Bronchial epithelial cell (primary cell): ENCODE measurements at regions not wholly inside any gene's neighbourhood (a gene's known extent, or its start where the extent isn't known, plus 50 kb on each side); places are given as distances from the start of the nearest gene placed in this dataset.

Experiments used
- DNase-seq: peaks from one replicate; pipeline ENCODE4 v3.0.0-alpha.2; 2010; ENCODE audit warnings: low read depth
- FAIRE-seq: peaks from 2 replicates; lab custom pipeline; 2011; peaks lifted over from hg19 to GRCh38; lab: Jason Lieb, UNC
- H3K27me3 ChIP-seq: 2 replicates; pipeline ENCODE4 v1.5.1; 2011; ENCODE audit warnings: low read length; ENCODE audit not compliant: control insufficient read depth, insufficient read depth
- H3K36me3 ChIP-seq: 2 replicates; pipeline ENCODE4 v1.5.1; 2011; ENCODE audit warnings: low read length; ENCODE audit not compliant: control insufficient read depth, insufficient read depth
- H3K4me3 ChIP-seq: 2 replicates; pipeline ENCODE4 v1.5.1; 2011; ENCODE audit warnings: mild to moderate bottlenecking, low read depth, low read length, control low read depth
- TF ChIP-seq, protein P1 (sequence below): IDR thresholded peaks from 2 replicates; pipeline ENCODE4 v1.5.1; 2011; ENCODE audit warnings: mild to moderate bottlenecking, moderate library complexity, low read length, control low read depth, inconsistent platforms; ENCODE audit not compliant: insufficient read depth, severe bottlenecking

DNA sequence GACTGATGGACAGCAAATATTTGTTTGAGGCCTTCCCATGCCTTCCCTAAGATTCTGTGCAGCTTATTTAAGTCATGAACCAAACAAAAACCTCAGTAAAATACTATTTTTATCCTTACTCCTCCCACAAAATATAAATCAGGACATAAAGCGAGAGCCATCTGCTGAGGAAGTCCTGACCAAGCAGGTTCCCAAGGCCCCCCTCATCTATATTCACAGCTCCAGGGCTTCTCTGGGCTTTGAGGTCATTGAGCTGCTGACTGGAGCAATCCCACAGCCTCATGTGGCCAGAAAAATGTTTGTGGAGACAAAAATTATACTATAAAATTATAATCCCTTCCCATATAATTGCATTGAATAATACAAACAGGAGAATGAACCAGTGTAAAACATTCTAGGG, 846.2 kb downstream of the ADGRL2 start:
- no peak for DNase-seq
- Histone ChIP-seq H3K27me3 (no peaks in the 10 kb centered on the region), H3K36me3 (no peaks in the 10 kb centered on the region), H3K4me3 (no peak overlapping the region)
- FAIRE-seq = no peak
- TF ChIP-seq, protein P1, sequence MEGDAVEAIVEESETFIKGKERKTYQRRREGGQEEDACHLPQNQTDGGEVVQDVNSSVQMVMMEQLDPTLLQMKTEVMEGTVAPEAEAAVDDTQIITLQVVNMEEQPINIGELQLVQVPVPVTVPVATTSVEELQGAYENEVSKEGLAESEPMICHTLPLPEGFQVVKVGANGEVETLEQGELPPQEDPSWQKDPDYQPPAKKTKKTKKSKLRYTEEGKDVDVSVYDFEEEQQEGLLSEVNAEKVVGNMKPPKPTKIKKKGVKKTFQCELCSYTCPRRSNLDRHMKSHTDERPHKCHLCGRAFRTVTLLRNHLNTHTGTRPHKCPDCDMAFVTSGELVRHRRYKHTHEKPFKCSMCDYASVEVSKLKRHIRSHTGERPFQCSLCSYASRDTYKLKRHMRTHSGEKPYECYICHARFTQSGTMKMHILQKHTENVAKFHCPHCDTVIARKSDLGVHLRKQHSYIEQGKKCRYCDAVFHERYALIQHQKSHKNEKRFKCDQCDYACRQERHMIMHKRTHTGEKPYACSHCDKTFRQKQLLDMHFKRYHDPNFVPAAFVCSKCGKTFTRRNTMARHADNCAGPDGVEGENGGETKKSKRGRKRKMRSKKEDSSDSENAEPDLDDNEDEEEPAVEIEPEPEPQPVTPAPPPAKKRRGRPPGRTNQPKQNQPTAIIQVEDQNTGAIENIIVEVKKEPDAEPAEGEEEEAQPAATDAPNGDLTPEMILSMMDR = no peak

DNA sequence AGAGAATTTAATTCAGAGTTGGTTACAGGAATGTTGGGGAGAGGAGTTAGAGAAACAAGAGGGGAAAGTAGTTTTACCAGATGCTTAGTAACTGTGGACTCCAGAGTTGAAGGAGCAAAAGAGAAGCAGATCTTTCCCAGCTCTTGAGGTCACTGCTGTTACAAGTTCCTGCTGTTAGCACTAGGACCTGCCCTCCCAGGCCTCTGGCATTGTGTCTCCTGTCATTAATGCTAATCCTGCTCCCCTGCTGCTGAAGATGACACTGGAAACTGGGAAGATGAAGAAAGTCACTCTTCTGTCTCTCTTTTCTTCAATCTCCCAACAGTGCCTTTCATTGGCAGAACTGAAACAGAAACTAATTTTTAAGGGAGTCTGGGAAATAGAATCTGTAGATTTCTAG, 845.6 kb downstream of the ADGRL2 start:
- no peak for DNase-seq
- H3K27me3 ChIP-seq = no peaks in the 10 kb centered on the region
- no peak overlapping the region for H3K4me3 ChIP-seq
- H3K36me3 ChIP-seq = no peaks in the 10 kb centered on the region
- no peak for FAIRE-seq
- TF ChIP-seq, protein P1 = no peak

DNA sequence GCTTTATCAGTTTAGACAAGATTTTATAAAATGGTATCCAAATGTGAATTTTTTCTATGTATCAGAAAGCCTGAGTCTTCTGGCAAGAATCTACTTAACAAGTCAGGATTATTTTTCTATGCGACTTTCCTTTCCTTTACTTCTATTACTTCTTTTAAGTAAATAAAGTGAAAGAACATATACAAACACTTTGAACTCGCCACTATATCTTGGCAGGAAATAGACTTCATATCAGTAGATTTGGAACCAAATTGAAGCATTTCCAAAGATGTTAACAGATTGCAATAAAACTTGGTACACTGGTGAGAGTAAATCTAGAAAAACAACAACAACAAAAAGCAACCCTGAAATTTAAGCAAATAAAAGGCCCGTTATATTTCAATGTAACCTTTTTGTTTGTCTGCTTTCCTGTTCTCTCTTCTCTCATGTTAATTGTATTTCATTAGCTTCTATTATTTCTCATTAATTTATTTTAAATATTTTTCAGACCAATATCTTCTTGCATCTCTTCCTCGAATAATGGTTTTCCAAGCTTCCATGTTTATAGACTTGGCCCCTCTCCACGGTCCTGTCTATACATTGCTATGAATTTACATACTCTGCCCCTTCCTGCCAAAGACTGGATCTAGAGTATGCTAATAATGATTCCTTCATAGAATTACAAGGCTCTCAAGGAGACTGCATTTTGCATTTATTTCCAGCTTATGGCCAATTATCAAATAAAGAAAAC, 843.6 kb downstream of the ADGRL2 start:
- Histone ChIP-seq H3K4me3 (no peak overlapping the region), H3K36me3 (no peaks in the 10 kb centered on the region), H3K27me3 (no peaks in the 10 kb centered on the region)
- FAIRE-seq (no peak), DNase-seq (no peak)
- TF ChIP-seq, protein P1 = no peak

DNA sequence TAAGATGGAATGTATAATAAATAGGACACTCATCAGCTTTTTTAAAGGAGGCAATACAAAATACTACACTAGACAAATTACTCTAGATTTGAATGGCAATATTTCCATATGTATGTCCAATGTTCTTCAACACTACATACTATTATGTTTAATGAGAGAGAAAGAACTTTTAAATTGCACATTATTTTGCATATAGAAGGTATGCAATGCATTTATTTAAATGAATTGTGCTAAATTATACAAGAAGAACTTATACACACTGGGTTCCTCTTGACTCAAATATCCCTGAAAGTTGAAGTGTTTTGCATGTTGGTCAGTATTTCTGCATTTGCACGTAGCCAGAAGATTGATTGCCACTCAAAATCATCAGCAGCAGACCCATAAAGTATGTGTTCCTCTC, 839.6 kb downstream of the ADGRL2 start:
- no peaks in the 10 kb centered on the region for H3K27me3 ChIP-seq
- DNase-seq (no peak), FAIRE-seq (no peak)
- no peaks in the 10 kb centered on the region for H3K36me3 ChIP-seq
- TF ChIP-seq, protein P1 = no peak
- no peak overlapping the region for H3K4me3 ChIP-seq

DNA sequence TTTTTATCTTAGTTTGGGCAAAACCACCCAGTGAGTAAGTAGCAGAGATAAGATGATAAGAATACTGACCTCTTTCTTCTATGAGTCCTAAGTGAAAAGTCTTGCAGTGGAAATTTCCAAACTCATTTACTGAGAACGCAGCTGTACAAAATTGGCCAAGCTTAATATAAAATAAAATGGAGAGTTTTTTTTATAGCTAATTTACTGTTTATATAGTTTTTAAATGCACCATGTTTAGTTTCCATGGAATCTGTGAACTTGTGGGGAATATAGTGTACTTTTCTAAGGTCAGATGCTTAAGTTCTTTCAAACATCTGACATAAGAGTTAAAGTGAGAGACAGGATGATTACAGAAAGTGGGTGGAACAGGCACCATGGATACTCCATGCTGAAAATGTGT, 833.5 kb downstream of the ADGRL2 start:
- DNase-seq (no peak), FAIRE-seq (no peak)
- Histone ChIP-seq H3K4me3 (no peak overlapping the region), H3K27me3 (no peaks in the 10 kb centered on the region), H3K36me3 (no peaks in the 10 kb centered on the region)
- TF ChIP-seq, protein P1 = no peak

DNA sequence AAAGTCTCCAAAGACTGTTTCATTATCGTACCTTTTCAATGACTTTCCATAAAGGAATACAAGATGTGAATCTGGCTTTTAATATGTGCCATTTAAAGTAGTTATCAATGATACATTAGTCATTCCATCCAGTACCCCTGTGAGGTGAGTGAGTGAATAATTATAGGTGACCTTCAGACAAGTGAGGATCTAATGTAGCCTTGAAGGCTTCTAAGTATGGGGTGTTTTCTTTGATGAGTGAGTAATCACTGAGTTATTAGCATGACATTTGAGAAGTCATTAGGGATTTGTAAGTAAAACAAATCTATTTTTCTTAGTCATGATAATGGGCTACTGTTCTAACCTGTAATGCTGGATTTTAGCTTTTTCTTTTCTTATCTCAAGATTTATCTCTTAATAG, 831.4 kb downstream of the ADGRL2 start:
- TF ChIP-seq, protein P1 = no peak
- peak; percentile 79 for DNase-seq
- Histone ChIP-seq H3K36me3 (no peaks in the 10 kb centered on the region), H3K27me3 (no peaks in the 10 kb centered on the region), H3K4me3 (no peak overlapping the region)
- FAIRE-seq = no peak
